GM06990 (cell line): ENCODE measurements at regions not wholly inside any gene's neighbourhood (a gene's known extent, or its start where the extent isn't known, plus 50 kb on each side); places are given as distances from the start of the nearest gene placed in this dataset.

Source experiments
- DNase-seq: peaks from one replicate; pipeline ENCODE4 v3.0.0-alpha.2; 2011; ENCODE audit not compliant: insufficient read length; ENCODE audit errors: extremely low read depth
- H3K27me3 ChIP-seq: replicated peaks from 2 replicates; pipeline ENCODE4 v1.6.0; 2011; ENCODE audit warnings: low read length; ENCODE audit not compliant: control insufficient read depth, insufficient read depth
- H3K36me3 ChIP-seq: 2 replicates; pipeline ENCODE4 v1.5.1; 2011; ENCODE audit warnings: low read length; ENCODE audit not compliant: control insufficient read depth, insufficient read depth
- H3K4me3 ChIP-seq: replicated peaks from 2 replicates; pipeline ENCODE4 v1.5.1; 2011; ENCODE audit warnings: low read depth, mild to moderate bottlenecking, control low read depth, low read length
- CTCF ChIP-seq: IDR thresholded peaks from 2 replicates; pipeline ENCODE4 v1.5.1; 2011; ENCODE audit warnings: low read length, control low read depth, mild to moderate bottlenecking, inconsistent platforms; ENCODE audit not compliant: insufficient read depth, poor library complexity, severe bottlenecking

- no peak for DNase-seq
These were observed 246.4 kb upstream of the PWP1 start for GRCh38 chr12:107439026-107439738.

GRCh38 chr12:107440606-107441005 lies 245.0 kb upstream of the PWP1 start:
- no peaks in the 10 kb centered on the region for H3K36me3 ChIP-seq
- DNase-seq: no peak
- TF ChIP-seq CTCF: no peak
- no peak overlapping the region for H3K4me3 ChIP-seq
- no peaks in the 10 kb centered on the region; the same call in 1 of the 2 replicates for H3K27me3 ChIP-seq

More at GRCh38 chr12:107439026-107439738, 246.4 kb upstream of the PWP1 start:
- H3K27me3 ChIP-seq: no peaks in the 10 kb centered on the region; the same call in 1 of the 2 replicates
- no peak for TF ChIP-seq CTCF
- no peaks in the 10 kb centered on the region for H3K36me3 ChIP-seq
- no peak overlapping the region for H3K4me3 ChIP-seq

DNA sequence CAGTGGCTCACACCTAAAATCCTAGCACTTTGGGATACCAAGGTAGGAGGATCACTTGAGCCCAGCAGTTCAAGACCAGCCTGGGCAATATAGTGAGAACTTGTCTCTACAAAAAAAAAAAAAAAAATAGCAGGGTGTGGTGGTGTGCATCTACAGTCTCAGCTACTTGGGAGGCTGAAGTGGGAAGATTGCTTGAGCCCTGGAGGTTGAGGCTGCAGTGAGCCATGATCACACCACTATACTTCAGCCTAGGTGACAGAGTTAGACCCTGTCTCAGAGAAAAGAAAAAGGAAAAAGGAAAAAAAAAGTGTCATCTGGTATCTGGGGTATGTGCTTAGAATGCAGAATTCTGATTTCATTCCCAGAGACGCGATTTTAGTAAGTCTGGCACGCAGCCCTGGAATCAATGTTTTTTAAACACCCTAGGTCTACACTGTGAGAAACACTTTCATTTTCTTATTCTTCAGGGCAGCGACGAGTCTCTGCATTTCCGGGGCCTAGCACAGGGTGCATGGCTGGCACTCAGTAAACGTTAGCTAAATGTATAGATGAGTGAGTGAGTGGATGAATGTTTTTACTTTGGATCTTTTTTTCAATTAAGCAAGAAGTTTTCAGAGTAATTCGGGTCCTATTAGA lies 243.8 kb upstream of the PWP1 start:
- no peak overlapping the region for H3K4me3 ChIP-seq
- H3K27me3 ChIP-seq: no peaks in the 10 kb centered on the region; the same call in 1 of the 2 replicates
- no peaks in the 10 kb centered on the region for H3K36me3 ChIP-seq
- DNase-seq: no peak
- TF ChIP-seq CTCF: no peak

DNA sequence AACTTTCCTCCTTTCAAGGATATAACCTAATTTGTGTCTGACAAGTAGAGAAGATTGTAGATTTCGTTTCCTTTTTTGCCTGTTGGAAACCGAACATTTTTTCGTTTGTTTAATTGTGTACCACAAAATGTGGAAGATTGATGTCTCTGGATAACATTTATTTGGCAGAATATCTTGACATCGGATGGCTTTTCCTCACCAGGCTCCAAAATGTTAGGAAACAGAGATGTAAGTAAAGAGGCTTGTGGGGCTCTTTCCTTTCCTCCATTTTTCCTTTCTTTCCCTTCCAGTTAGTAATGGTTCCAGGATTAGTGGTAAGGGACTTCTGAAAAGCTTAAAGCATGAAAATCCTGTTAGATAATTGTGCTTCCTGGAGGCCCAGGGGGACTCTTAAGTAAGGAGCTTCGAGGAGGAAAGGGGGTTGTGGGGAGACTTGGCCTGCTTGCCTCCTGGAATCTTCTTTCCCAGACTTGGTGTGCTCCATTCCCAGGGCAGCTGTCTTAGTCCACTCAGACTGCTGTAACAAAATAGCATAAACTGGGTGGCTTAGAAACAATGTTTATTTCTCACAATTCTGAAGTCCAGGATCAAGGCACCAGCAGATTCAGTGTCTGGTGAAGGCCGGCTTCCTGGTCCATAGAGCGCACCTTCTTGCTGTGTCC lies 243.1 kb upstream of the PWP1 start:
- no peak for DNase-seq
- TF ChIP-seq CTCF: no peak
- Histone ChIP-seq H3K36me3 (no peaks in the 10 kb centered on the region), H3K27me3 (no peaks in the 10 kb centered on the region; the same call in 1 of the 2 replicates), H3K4me3 (no peak overlapping the region)

DNA sequence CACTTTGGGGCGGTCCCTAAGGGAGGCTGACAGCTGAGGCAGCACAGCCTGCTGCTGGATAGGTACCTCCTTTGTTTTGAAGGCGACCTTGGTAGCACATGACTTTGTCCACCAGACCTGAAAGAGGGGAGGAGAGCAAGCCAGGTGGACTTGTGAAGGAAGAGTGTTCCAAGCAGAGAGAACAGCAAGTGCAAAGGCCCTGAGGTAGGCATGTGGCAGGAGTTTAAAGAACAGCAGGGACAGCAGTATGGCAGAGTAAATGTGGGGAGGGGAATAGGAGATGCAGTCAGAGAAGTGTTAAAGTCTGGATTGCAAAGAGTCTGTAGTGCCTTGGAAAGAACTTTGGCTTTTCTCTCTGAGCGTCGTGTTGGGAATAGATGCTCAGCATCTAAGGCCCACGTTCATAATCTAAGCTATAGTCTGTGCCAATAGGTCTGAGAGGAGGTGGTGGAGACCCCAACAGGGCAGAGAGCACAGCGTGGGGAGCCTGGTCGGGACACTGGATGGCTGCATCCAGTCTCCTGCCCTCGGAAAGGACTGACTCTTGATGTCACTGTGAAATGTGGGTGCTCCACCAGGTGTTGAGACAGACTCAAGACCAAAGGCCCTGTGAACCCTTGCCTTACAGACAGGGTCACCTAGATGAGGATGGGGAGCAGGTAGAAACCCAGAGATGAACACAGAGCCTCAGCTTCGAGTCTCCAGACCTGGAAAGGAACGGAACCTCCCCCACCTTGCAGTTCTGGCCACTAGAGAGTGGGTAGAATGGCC lies 242.1 kb upstream of the PWP1 start:
- Histone ChIP-seq H3K36me3 (no peaks in the 10 kb centered on the region), H3K4me3 (no peak overlapping the region), H3K27me3 (no peaks in the 10 kb centered on the region; the same call in 1 of the 2 replicates)
- no peak for DNase-seq
- no peak for TF ChIP-seq CTCF
